Pancreas (tissue), 10 donors: ENCODE measurements at regions not wholly inside any gene's neighbourhood (a gene's known extent, or its start where the extent isn't known, plus 50 kb on each side); places are given as distances from the start of the nearest gene placed in this dataset.

Source experiments
- ATAC-seq, 4 donors: fragments of 200-7000 bp; cut with Tn5 transposase; one replicate each; pipeline versions ENCODE4 v1.8.0 to v1.9.1; 2020; ENCODE audit warnings: mild to moderate bottlenecking in 4 of 4, moderate library complexity in 4 of 4
- DNase-seq, 6 donors: peaks; one replicate each; pipeline ENCODE4 v3.0.0-alpha.2; 2020
- FAIRE-seq: peaks from 2 replicates; lab custom pipeline; 2012; peaks lifted over from hg19 to GRCh38; lab: Jason Lieb, UNC
- H3K27ac ChIP-seq, 4 donors: fragments of 200-600 bp; sonication (generic); 1 replicate in 3 of 4; 2 replicates in 1 of 4; pipeline versions ENCODE4 v1.5.0 to v1.8.0; 2020
- H3K27me3 ChIP-seq, 4 donors: fragments of 200-600 bp; one replicate each; pipeline ENCODE4 v1.8.0; 2021
- H3K36me3 ChIP-seq, 3 donors: fragments of 200-600 bp; sonication (generic) in 1 of 3; one replicate each; pipeline versions ENCODE4 v1.5.0 to v1.8.0; 2020 to 2021
- H3K4me1 ChIP-seq, 3 donors: fragments of 200-600 bp; one replicate each; pipeline ENCODE4 v1.8.0; 2021
- H3K4me3 ChIP-seq, 4 donors: fragments of 200-600 bp; sonication (generic) in 2 of 4; one replicate each; pipeline versions ENCODE4 v1.5.0 to v1.8.0; 2020 to 2021
- H3K9me3 ChIP-seq, 4 donors: fragments of 200-600 bp; one replicate each; pipeline ENCODE4 v1.8.0; 2021
- WGBS, 2 donors: extraction: QIAGEN DNeasy Blood & Tissue Kit; methylation state at CpG; one replicate each; pipeline ENCODE4 v1.1.7; 2013; 5-methylcytosine and 5-hydroxymethylcytosine counted together
- intact Hi-C, 3 donors: fragments of 100-400 bp; cut with DNase I; formaldehyde crosslinking; loops; one replicate each; pipeline versions ENCODE4 v1.11.1 to v1.14.2; 2022
- TF ChIP-seq, protein P1 (sequence below), 4 donors: fragments of 200-600 bp; sonication (generic) in 3 of 4; IDR thresholded peaks; one replicate each; pipeline versions ENCODE4 v1.5.0 to v1.8.0; 2021; ENCODE audit warnings: antibody characterized with exemption in 4 of 4
- donor health status: healthy with polysubstance abuse.
- donor health status: DM: no; HTN: no; CAD: no; lungs with moderate emphysema.
- donor health status: DM: no; HTN: no; CAD: no.
- donor health status: control.
- donor health status: control.
- donor health status: Bipolar disorder and iron deficiency.
- donor health status: DM: yes; HTN: yes; CAD: no.
- donor health status: DM: no; HTN: no; CAD: no.
- donor health status: DM: no; HTN: no; CAD: no.
- donor health status: DM: yes; HTN: yes; CAD: no.

DNA sequence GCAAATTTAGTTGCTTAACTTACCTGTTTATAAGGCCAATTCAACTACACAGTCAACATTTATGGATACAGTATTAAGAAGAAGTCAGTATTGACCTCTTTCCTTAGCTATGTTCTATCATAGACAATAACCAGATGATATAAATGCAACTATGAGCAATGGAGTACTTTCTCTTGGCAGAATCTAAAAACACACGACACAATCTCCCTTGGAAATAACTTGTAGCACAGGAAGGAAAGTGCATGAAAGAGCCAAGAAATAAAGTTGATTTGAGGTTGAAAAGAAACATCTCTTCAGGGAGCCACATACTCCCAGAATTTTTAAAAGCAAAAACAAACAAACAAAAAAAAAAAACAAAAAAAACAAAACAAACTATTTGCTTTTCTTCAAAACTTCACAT, 145.0 kb downstream of the EVA1A start:
- TF ChIP-seq, protein P1, sequence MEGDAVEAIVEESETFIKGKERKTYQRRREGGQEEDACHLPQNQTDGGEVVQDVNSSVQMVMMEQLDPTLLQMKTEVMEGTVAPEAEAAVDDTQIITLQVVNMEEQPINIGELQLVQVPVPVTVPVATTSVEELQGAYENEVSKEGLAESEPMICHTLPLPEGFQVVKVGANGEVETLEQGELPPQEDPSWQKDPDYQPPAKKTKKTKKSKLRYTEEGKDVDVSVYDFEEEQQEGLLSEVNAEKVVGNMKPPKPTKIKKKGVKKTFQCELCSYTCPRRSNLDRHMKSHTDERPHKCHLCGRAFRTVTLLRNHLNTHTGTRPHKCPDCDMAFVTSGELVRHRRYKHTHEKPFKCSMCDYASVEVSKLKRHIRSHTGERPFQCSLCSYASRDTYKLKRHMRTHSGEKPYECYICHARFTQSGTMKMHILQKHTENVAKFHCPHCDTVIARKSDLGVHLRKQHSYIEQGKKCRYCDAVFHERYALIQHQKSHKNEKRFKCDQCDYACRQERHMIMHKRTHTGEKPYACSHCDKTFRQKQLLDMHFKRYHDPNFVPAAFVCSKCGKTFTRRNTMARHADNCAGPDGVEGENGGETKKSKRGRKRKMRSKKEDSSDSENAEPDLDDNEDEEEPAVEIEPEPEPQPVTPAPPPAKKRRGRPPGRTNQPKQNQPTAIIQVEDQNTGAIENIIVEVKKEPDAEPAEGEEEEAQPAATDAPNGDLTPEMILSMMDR (IDR thresholded peaks at IDR 0.05) = no peak
- Histone ChIP-seq H3K4me1 (peaks cover 0 to 13% (median 6%) of the 10 kb centered on the region in 3 donors), H3K27me3 (no peaks in the 10 kb centered on the region), H3K36me3 (no peaks in the 10 kb centered on the region), H3K27ac (no peak overlapping the region), H3K9me3 (no peaks in the 10 kb centered on the region), H3K4me3 (no peak overlapping the region)
- 73 to 76% methylated on average over 1 of the region's 1 CpG for WGBS, 2 donors
- DNase-seq (no peak), FAIRE-seq (no peak), ATAC-seq (no peak)
- intact Hi-C loops = no loop called here

DNA sequence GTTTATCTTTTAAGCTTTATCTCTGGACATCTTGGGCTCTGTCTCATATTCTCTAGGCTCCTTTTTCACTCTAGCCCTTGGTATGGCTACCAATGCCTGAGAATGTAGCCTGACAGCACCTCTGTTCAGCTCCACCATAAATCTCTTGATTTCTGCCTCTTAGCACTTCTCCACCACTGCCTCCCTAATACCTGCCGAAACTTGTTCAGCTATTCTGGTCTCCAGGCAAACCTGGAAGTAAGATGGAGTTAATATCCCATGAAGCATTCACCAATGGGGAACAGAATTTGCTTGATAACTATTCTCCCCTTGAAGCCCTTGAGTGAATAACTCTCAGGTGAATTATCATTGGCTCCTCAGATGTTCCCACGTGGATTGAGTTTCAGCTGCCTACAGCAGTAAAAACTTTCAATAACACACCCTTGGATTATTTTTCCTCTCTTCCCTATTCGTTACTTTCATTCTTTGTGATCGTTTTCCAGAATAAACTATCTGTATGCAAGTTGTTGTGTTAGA, 145.6 kb downstream of the EVA1A start:
- H3K9me3 ChIP-seq = no peaks in the 10 kb centered on the region
- TF ChIP-seq, protein P1 (IDR thresholded peaks at IDR 0.05) = no peak
- H3K36me3 ChIP-seq = no peaks in the 10 kb centered on the region
- peaks cover 0 to 13% (median 6%) of the 10 kb centered on the region in 3 donors for H3K4me1 ChIP-seq
- ATAC-seq = no peak
- 86 to 92% methylated on average over 4 of the region's 4 CpGs for WGBS, 2 donors
- no peak for FAIRE-seq
- no peak overlapping the region for H3K4me3 ChIP-seq
- DNase-seq = no peak
- H3K27ac ChIP-seq = no peak overlapping the region
- intact Hi-C loops = no loop called here
- H3K27me3 ChIP-seq = no peaks in the 10 kb centered on the region

GRCh38 chr2:75411574-75411973, 149.2 kb downstream of the EVA1A start:
- WGBS, 2 donors = 49 to 51% methylated on average over 2 of the region's 2 CpGs
- no peaks in the 10 kb centered on the region for H3K27me3 ChIP-seq
- no peak overlapping the region for H3K27ac ChIP-seq
- no peak overlapping the region for H3K4me3 ChIP-seq
- TF ChIP-seq, protein P1 (IDR thresholded peaks at IDR 0.05) = no peak
- intact Hi-C loops = no loop called here
- no peak for DNase-seq
- no peaks in the 10 kb centered on the region for H3K9me3 ChIP-seq
- ATAC-seq = no peak
- peaks cover 0 to 3% (median 0%) of the 10 kb centered on the region in 3 donors for H3K4me1 ChIP-seq
- H3K36me3 ChIP-seq = no peaks in the 10 kb centered on the region
- no peak for FAIRE-seq

- Histone ChIP-seq H3K9me3 (no peaks in the 10 kb centered on the region), H3K36me3 (no peaks in the 10 kb centered on the region), H3K4me1 (no peaks in the 10 kb centered on the region), H3K27me3 (no peaks in the 10 kb centered on the region), H3K4me3 (no peak overlapping the region), H3K27ac (no peak overlapping the region)
- no peak for ATAC-seq
- no peak for FAIRE-seq
- intact Hi-C loops = no loop called here
- TF ChIP-seq, protein P1 (IDR thresholded peaks at IDR 0.05) = no peak
- DNase-seq = no peak
These were observed 150.0 kb downstream of the EVA1A start for GRCh38 chr2:75410702-75411101.

GRCh38 chr2:75408771-75409170, 152.0 kb downstream of the EVA1A start:
- H3K4me1 ChIP-seq = no peaks in the 10 kb centered on the region
- H3K9me3 ChIP-seq = no peaks in the 10 kb centered on the region
- intact Hi-C loops = loop anchor here in 2 of 3 donors (10.0 kb wide), 3 partner anchors 344 to 484 kb away; no protein-coding TSS in a partner anchor
- no peak overlapping the region for H3K27ac ChIP-seq
- FAIRE-seq = no peak
- DNase-seq = no peak
- ATAC-seq = no peak
- H3K36me3 ChIP-seq = no peaks in the 10 kb centered on the region
- peaks cover 0 to 5% (median 0%) of the 10 kb centered on the region in 4 donors for H3K27me3 ChIP-seq
- H3K4me3 ChIP-seq = no peak overlapping the region
- TF ChIP-seq, protein P1 (IDR thresholded peaks at IDR 0.05) = no peak
